ENCODE measurements at regions not wholly inside any gene's neighbourhood (a gene's known extent, or its start where the extent isn't known, plus 50 kb on each side); places are given as distances from the start of the nearest gene placed in this dataset.

DNA sequence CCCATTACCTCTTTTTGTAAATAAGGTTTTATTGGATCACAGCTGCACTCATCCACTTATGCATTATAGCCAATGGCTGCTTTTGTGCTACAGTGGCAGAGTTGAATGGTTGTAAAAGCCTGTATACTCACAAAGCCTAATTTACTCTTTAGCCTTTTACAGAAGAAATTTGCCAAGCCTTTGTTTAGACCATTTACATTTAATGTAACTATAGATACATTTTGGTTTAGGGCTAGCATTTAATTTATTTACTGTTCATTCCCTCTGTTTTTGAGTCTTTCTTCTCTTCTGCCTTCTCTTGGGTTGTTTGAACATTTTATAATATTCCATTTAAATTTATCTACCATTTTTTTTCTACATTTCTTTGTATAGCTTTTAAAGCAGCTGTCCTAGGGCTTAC is 217.1 kb upstream of the AMIGO2 start:
- H3K27ac ChIP-seq (ENCODE audit: low read depth, low read length) = no peak overlapping the region
- H3K36me3 ChIP-seq (ENCODE audit: control insufficient read depth in 5 of 5, insufficient read depth in 5 of 5, low read length in 5 of 5) = no peaks in the 10 kb centered on the region
- H3K27me3 ChIP-seq (ENCODE audit: control insufficient read depth in 5 of 5, insufficient read depth in 4 of 5, low read length in 5 of 5) = no peaks in the 10 kb centered on the region
- H3K9ac ChIP-seq (ENCODE audit: low read length in 5 of 5) = no peak overlapping the region
- no peaks in the 10 kb centered on the region for H3K9me3 ChIP-seq (ENCODE audit: control insufficient read depth in 5 of 5, low read length in 5 of 5)
- H3K4me3 ChIP-seq (ENCODE audit: low read depth in 1 of 5, low read length in 5 of 5) = no peak overlapping the region
- no peaks in the 10 kb centered on the region for H3K4me1 ChIP-seq (ENCODE audit: control insufficient read depth in 5 of 5, insufficient read depth in 5 of 5, low read length in 5 of 5)

GRCh38 chr12:47293406-47293805 is 213.6 kb upstream of the AMIGO2 start:
- Histone ChIP-seq H3K9ac (ENCODE audit: low read length in 5 of 5) (no peak overlapping the region), H3K4me1 (ENCODE audit: control insufficient read depth in 5 of 5, insufficient read depth in 5 of 5, low read length in 5 of 5) (no peaks in the 10 kb centered on the region), H3K36me3 (ENCODE audit: control insufficient read depth in 5 of 5, insufficient read depth in 5 of 5, low read length in 5 of 5) (no peaks in the 10 kb centered on the region), H3K9me3 (ENCODE audit: control insufficient read depth in 5 of 5, low read length in 5 of 5) (no peaks in the 10 kb centered on the region), H3K27me3 (ENCODE audit: control insufficient read depth in 5 of 5, insufficient read depth in 4 of 5, low read length in 5 of 5) (no peaks in the 10 kb centered on the region), H3K27ac (ENCODE audit: low read depth, low read length) (no peak overlapping the region), H3K4me3 (ENCODE audit: low read depth in 1 of 5, low read length in 5 of 5) (no peak overlapping the region)

- Histone ChIP-seq H3K27me3 (ENCODE audit: control insufficient read depth in 5 of 5, insufficient read depth in 4 of 5, low read length in 5 of 5) (no peaks in the 10 kb centered on the region), H3K4me3 (ENCODE audit: low read depth in 1 of 5, low read length in 5 of 5) (no peak overlapping the region), H3K9me3 (ENCODE audit: control insufficient read depth in 5 of 5, low read length in 5 of 5) (no peaks in the 10 kb centered on the region), H3K36me3 (ENCODE audit: control insufficient read depth in 5 of 5, insufficient read depth in 5 of 5, low read length in 5 of 5) (no peaks in the 10 kb centered on the region), H3K27ac (ENCODE audit: low read depth, low read length) (no peak overlapping the region), H3K9ac (ENCODE audit: low read length in 5 of 5) (no peak overlapping the region), H3K4me1 (ENCODE audit: control insufficient read depth in 5 of 5, insufficient read depth in 5 of 5, low read length in 5 of 5) (no peaks in the 10 kb centered on the region)
These were observed 206.9 kb upstream of the AMIGO2 start for GRCh38 chr12:47286676-47287075.

Measured in subcutaneous abdominal adipose tissue (tissue), 5 donors.